ENCODE measurements at regions not wholly inside any gene's neighbourhood (a gene's known extent, or its start where the extent isn't known, plus 50 kb on each side); places are given as distances from the start of the nearest gene placed in this dataset.

DNA sequence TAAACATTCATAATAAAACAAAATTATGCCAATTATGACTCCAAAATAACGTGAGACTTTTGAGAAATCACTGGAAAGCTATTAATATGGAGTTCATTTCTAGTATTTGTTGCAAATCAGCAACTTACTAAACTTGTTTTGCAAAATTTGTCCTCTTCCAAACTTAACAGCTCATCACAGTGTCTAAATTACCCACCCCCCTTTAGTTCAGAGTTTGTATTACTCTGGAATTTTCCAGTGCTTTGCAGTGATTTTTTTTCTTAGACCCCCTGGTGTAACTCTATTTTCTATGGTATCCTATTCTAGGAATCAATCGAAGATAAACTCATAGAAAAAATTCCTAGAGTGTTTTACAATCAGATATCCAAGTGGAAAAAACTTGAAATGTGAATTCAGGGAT lies 72.4 kb upstream of the CACHD1 start (continued):
- no peak for TF ChIP-seq SRF (IDR thresholded peaks at IDR 0.05; ENCODE audit: low read depth)

DNA sequence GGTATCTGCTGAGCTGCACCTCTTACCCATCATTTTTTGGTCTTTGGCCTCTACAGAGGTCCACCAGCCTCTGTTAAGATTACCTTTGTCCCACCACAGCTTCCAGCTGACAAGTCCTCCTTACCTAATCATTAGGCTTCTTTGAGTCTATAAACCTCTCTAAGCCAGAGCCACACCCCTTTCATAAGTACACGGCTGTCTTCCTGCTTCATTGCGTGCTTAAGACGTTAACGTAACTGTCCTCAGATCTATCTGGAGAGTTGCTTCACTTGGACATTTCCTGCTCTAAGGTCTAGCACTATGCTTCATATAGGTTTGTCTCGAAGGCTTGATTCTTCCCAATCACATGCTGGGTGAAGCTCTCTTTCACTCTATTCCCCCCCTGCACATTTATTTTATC lies 71.0 kb upstream of the CACHD1 start:
- TF ChIP-seq CEBPB (IDR thresholded peaks at IDR 0.05; ENCODE audit: low read depth): no peak
- TF ChIP-seq EZH2 (IDR thresholded peaks at IDR 0.05): no peak
- TF ChIP-seq, protein P1, sequence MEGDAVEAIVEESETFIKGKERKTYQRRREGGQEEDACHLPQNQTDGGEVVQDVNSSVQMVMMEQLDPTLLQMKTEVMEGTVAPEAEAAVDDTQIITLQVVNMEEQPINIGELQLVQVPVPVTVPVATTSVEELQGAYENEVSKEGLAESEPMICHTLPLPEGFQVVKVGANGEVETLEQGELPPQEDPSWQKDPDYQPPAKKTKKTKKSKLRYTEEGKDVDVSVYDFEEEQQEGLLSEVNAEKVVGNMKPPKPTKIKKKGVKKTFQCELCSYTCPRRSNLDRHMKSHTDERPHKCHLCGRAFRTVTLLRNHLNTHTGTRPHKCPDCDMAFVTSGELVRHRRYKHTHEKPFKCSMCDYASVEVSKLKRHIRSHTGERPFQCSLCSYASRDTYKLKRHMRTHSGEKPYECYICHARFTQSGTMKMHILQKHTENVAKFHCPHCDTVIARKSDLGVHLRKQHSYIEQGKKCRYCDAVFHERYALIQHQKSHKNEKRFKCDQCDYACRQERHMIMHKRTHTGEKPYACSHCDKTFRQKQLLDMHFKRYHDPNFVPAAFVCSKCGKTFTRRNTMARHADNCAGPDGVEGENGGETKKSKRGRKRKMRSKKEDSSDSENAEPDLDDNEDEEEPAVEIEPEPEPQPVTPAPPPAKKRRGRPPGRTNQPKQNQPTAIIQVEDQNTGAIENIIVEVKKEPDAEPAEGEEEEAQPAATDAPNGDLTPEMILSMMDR (IDR thresholded peaks at IDR 0.05 in 2 of 3, conservative IDR thresholded peaks at IDR 0.05 in 1 of 3; ENCODE audit: borderline replicate concordance in 1 of 3, insufficient read depth in 1 of 3, low read depth in 2 of 3, low read length in 2 of 3): no peak
- no peak for TF ChIP-seq CBX3 (IDR thresholded peaks at IDR 0.05; ENCODE audit: low read depth)
- no peak for TF ChIP-seq SP1 (IDR thresholded peaks at IDR 0.05; ENCODE audit: low read depth)
- TF ChIP-seq SRF (IDR thresholded peaks at IDR 0.05; ENCODE audit: low read depth): no peak
- no peak for TF ChIP-seq TCF7L2 (IDR thresholded peaks at IDR 0.05; ENCODE audit: borderline replicate concordance, extremely low read depth, insufficient read depth, insufficient read length)
- no peak for TF ChIP-seq JUND (IDR thresholded peaks at IDR 0.05)
- no peak for TF ChIP-seq SIN3A (IDR thresholded peaks at IDR 0.05; ENCODE audit: low read depth)
- no peak for TF ChIP-seq POLR2A (IDR thresholded peaks at IDR 0.05; ENCODE audit: borderline replicate concordance, extremely low read depth, insufficient read depth, insufficient read length)
- no peak for TF ChIP-seq ATF3 (IDR thresholded peaks at IDR 0.05)
- no peak for TF ChIP-seq POLR2AphosphoS5 (IDR thresholded peaks at IDR 0.05; ENCODE audit: low read depth, low read length)
- TF ChIP-seq FOSL1 (IDR thresholded peaks at IDR 0.05; ENCODE audit: low read depth): no peak
- no peak for TF ChIP-seq MAX (IDR thresholded peaks at IDR 0.05)
- no peak for TF ChIP-seq REST (IDR thresholded peaks at IDR 0.05; ENCODE audit: low read depth)
- TF ChIP-seq, protein P2, sequence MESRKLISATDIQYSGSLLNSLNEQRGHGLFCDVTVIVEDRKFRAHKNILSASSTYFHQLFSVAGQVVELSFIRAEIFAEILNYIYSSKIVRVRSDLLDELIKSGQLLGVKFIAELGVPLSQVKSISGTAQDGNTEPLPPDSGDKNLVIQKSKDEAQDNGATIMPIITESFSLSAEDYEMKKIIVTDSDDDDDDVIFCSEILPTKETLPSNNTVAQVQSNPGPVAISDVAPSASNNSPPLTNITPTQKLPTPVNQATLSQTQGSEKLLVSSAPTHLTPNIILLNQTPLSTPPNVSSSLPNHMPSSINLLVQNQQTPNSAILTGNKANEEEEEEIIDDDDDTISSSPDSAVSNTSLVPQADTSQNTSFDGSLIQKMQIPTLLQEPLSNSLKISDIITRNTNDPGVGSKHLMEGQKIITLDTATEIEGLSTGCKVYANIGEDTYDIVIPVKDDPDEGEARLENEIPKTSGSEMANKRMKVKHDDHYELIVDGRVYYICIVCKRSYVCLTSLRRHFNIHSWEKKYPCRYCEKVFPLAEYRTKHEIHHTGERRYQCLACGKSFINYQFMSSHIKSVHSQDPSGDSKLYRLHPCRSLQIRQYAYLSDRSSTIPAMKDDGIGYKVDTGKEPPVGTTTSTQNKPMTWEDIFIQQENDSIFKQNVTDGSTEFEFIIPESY (IDR thresholded peaks at IDR 0.05; ENCODE audit: extremely low read depth, insufficient replicate concordance, low read length): no peak
- DNase-seq (ENCODE audit: low read depth, low spot score) (no peak), ATAC-seq (no peak)
- H3K9me2 ChIP-seq (ENCODE audit: insufficient read depth): no peaks in the 10 kb centered on the region
- H2AFZ ChIP-seq (ENCODE audit: low read depth, low read length, poor library complexity, severe bottlenecking): no peak overlapping the region
- H3K27me3 ChIP-seq (ENCODE audit: insufficient read depth, low read length): no peaks in the 10 kb centered on the region
- H3K9me3 ChIP-seq (ENCODE audit: control insufficient read depth in 1 of 2, insufficient read depth in 1 of 2, low read depth in 1 of 2, low read length in 2 of 2): no peaks in the 10 kb centered on the region
- no TSS peak for BruUV-seq (replicated peaks)
- ChIA-PET RAD21 (ENCODE audit: low non-redundant PET in 1 of 2, low total read pairs in 2 of 2, uncharacterized antibody in 2 of 2, unreplicated experiment in 2 of 2) (no interaction called here), POLR2A (no interaction called here), CTCF (no interaction called here)
- H3K79me2 ChIP-seq (ENCODE audit: insufficient read depth, low read length): no peaks in the 10 kb centered on the region
- H4K20me1 ChIP-seq (ENCODE audit: insufficient read depth): no peaks in the 10 kb centered on the region
- H3K4me2 ChIP-seq (ENCODE audit: low read length): no peak overlapping the region
- no peaks in the 10 kb centered on the region for H3K4me1 ChIP-seq (ENCODE audit: control insufficient read depth in 1 of 2, insufficient read depth in 2 of 2, low read length in 2 of 2)
- no peak overlapping the region for H3K4me3 ChIP-seq (replicated peaks in 1 of 2; ENCODE audit: low read depth in 1 of 2, low read length in 2 of 2)
- intact Hi-C loops (cut with micrococcal nuclease): no loop called here
- H3K36me3 ChIP-seq (ENCODE audit: control insufficient read depth in 1 of 2, insufficient read depth in 2 of 2, low read length in 2 of 2): no peaks in the 10 kb centered on the region
- no peak overlapping the region for H3K27ac ChIP-seq (ENCODE audit: low read depth, low read length)
- no peak overlapping the region for H3K9ac ChIP-seq (ENCODE audit: low read length)
